ENCODE measurements at regions not wholly inside any gene's neighbourhood (a gene's known extent, or its start where the extent isn't known, plus 50 kb on each side); places are given as distances from the start of the nearest gene placed in this dataset.
"Not testable (repeated sequence)": the region's sequence is repeated elsewhere in the genome, so short reads cannot be mapped to it uniquely, and the experiment has no call there.

DNA sequence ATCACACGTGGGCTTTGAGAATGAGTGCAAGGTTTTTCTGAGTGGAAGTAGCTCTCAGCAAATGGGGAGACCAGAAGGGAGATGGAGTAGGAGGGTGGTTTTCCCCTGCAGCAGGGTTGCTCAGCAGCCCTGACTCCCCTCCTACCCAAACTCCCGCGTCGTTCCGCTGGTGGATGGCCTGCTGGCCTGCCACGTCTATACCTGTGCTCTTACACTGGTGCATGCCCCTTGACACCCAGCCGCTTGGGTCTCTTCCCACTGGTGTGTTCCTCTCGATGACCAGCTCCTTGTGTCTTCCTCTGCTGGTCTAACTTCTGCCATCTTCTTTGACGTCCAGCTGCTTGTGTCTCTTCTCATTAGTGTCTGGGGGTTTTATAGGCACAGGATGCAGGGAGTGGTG lies 1797.9 kb downstream of the NCAM2 start:
- DNase-seq (ENCODE audit: low read depth, low spot score) = no peak
- Histone ChIP-seq H3K4me1 (ENCODE audit: control insufficient read depth, insufficient read depth, low read length) (no peaks in the 10 kb centered on the region), H3K27ac (ENCODE audit: low read length) (no peak overlapping the region), H3K9me3 (ENCODE audit: control insufficient read depth, insufficient read depth, low read length) (no peaks in the 10 kb centered on the region; the same call in 1 of the 2 replicates), H3K27me3 (ENCODE audit: control insufficient read depth, insufficient read depth, low read length) (no peaks in the 10 kb centered on the region), H3K4me3 (ENCODE audit: low read length) (no peak overlapping the region), H3K36me3 (ENCODE audit: control insufficient read depth, insufficient read depth, low read length) (no peaks in the 10 kb centered on the region)
- no CpG with 5 or more reads among the region's 9 CpGs for WGBS (ENCODE audit: insufficient coverage, insufficient read length)

- H3K4me1 ChIP-seq (ENCODE audit: control insufficient read depth, insufficient read depth, low read length) = no peaks in the 10 kb centered on the region
- WGBS (ENCODE audit: insufficient coverage, insufficient read length) = no CpG with 5 or more reads among the region's 3 CpGs
- H3K36me3 ChIP-seq (ENCODE audit: control insufficient read depth, insufficient read depth, low read length) = no peaks in the 10 kb centered on the region
- no peak for DNase-seq (ENCODE audit: low read depth, low spot score)
- H3K4me3 ChIP-seq (ENCODE audit: low read length) = no peak overlapping the region
- no peaks in the 10 kb centered on the region for H3K27me3 ChIP-seq (ENCODE audit: control insufficient read depth, insufficient read depth, low read length)
- H3K27ac ChIP-seq (ENCODE audit: low read length) = no peak overlapping the region
- H3K9me3 ChIP-seq (ENCODE audit: control insufficient read depth, insufficient read depth, low read length) = no peaks in the 10 kb centered on the region; the same call in 1 of the 2 replicates
These were observed 1805.9 kb downstream of the NCAM2 start for GRCh38 chr21:22804151-22804550.

DNA sequence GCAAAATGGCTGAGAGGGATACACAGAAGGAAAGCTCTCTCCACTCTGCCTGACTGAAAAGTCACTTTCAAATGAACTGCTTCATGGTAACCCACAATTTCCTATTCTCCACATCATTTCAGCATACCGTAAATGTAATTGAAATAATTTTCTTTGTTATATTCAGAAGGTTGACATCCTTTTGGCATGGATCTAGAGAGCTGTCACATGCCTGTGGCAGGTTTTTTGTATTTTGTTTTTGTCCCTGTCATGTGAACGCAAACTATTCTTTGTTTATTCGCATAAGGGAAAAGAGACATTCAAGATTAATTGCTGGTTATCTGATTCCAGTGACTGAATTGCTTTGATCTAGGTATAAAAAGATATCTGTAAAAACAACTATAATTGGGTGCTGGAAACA lies 1808.1 kb downstream of the NCAM2 start:
- H3K9me3 ChIP-seq (ENCODE audit: control insufficient read depth, insufficient read depth, low read length) = no peaks in the 10 kb centered on the region; the same call in 1 of the 2 replicates
- no peaks in the 10 kb centered on the region for H3K27me3 ChIP-seq (ENCODE audit: control insufficient read depth, insufficient read depth, low read length)
- no peak overlapping the region for H3K27ac ChIP-seq (ENCODE audit: low read length)
- DNase-seq (ENCODE audit: low read depth, low spot score) = no peak
- no CpG with 5 or more reads among the region's 3 CpGs for WGBS (ENCODE audit: insufficient coverage, insufficient read length)
- no peaks in the 10 kb centered on the region for H3K4me1 ChIP-seq (ENCODE audit: control insufficient read depth, insufficient read depth, low read length)
- no peak overlapping the region for H3K4me3 ChIP-seq (ENCODE audit: low read length)
- H3K36me3 ChIP-seq (ENCODE audit: control insufficient read depth, insufficient read depth, low read length) = no peaks in the 10 kb centered on the region

DNA sequence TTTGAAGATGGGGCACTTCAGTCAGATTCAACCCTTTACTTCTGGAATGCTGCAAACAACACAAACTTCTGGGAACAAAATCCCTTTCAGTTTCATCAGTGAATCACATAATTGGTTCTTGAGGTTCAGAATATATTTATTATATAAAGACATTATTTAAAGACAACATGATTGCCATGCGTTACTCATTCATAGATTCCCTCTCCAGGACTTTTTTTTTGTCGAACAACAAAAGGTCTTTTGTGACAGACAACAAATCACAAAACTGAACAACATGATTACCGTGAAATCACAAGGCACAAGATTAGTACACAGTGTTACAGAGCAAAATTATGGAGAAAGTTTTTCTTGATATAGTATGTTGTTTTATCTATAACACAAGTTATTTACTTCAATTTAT lies 1815.0 kb downstream of the NCAM2 start:
- no peaks in the 10 kb centered on the region for H3K36me3 ChIP-seq (ENCODE audit: control insufficient read depth, insufficient read depth, low read length)
- H3K4me3 ChIP-seq (ENCODE audit: low read length) = no peak overlapping the region
- WGBS (ENCODE audit: insufficient coverage, insufficient read length) = no CpG with 5 or more reads among the region's 3 CpGs
- no peaks in the 10 kb centered on the region for H3K27me3 ChIP-seq (ENCODE audit: control insufficient read depth, insufficient read depth, low read length)
- H3K9me3 ChIP-seq (ENCODE audit: control insufficient read depth, insufficient read depth, low read length) = no peaks in the 10 kb centered on the region; the same call in 1 of the 2 replicates
- no peaks in the 10 kb centered on the region for H3K4me1 ChIP-seq (ENCODE audit: control insufficient read depth, insufficient read depth, low read length)
- H3K27ac ChIP-seq (ENCODE audit: low read length) = no peak overlapping the region
- DNase-seq (ENCODE audit: low read depth, low spot score) = no peak

DNA sequence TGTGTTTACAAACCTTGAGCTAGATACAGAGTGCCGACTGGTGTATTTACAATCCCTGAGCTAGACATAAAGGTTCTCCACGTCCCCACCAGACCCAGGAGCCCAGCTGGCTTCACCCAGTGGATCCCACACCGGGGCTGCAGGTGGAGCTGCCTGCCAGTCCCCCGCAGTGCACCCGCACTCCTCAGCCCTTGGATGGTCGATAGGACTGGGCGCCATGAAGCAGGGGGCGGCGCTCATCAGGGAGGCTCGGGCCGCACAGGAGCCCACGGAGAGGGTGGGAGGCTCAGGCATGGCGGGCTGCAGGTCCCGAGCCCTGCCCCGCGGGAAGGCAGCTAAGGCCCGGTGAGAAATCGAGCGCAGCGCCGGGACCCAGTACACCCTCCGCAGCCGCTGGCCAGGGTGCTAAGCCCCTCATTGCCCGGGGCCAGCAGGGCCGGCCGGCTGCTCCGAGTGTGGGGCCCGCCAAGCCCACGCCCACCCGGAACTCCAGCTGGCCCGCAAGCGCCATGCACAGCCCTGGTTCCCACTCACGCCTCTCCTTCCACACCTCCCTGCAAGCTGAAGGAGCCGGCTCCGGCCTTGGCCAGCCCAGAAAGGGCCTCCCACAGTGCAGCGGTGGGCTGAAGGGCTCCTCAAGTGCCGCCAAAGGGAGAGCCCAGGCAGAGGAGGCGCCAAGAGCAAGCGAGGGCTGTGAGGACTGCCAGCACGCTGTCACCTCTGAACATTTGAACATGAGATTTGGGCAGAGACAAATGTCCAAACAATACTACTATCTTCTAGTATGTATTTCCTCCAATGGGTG lies 1820.7 kb downstream of the NCAM2 start:
- H3K36me3 ChIP-seq (ENCODE audit: control insufficient read depth, insufficient read depth, low read length); H3K4me1 ChIP-seq (ENCODE audit: control insufficient read depth, insufficient read depth, low read length); H3K27ac ChIP-seq (ENCODE audit: low read length); H3K27me3 ChIP-seq (ENCODE audit: control insufficient read depth, insufficient read depth, low read length); H3K4me3 ChIP-seq (ENCODE audit: low read length); DNase-seq (ENCODE audit: low read depth, low spot score); H3K9me3 ChIP-seq (ENCODE audit: control insufficient read depth, insufficient read depth, low read length): not testable (repeated sequence)
- no CpG with 5 or more reads among the region's 40 CpGs for WGBS (ENCODE audit: insufficient coverage, insufficient read length)

GRCh38 chr21:22827422-22827821 lies 1829.2 kb downstream of the NCAM2 start:
- H3K4me1 ChIP-seq (ENCODE audit: control insufficient read depth, insufficient read depth, low read length) = no peaks in the 10 kb centered on the region

GRCh38 chr21:22842875-22843274 lies 1844.7 kb downstream of the NCAM2 start:
- Histone ChIP-seq H3K9me3 (ENCODE audit: control insufficient read depth, insufficient read depth, low read length) (no peaks in the 10 kb centered on the region; the same call in 1 of the 2 replicates), H3K4me3 (ENCODE audit: low read length) (no peak overlapping the region), H3K27ac (ENCODE audit: low read length) (no peak overlapping the region), H3K4me1 (ENCODE audit: control insufficient read depth, insufficient read depth, low read length) (no peaks in the 10 kb centered on the region), H3K36me3 (ENCODE audit: control insufficient read depth, insufficient read depth, low read length) (no peaks in the 10 kb centered on the region), H3K27me3 (ENCODE audit: control insufficient read depth, insufficient read depth, low read length) (no peaks in the 10 kb centered on the region)
- DNase-seq (ENCODE audit: low read depth, low spot score) = no peak
- no CpG with 5 or more reads among the region's 3 CpGs for WGBS (ENCODE audit: insufficient coverage, insufficient read length)

More at GRCh38 chr21:22827422-22827821, 1829.2 kb downstream of the NCAM2 start:
- no peak for DNase-seq (ENCODE audit: low read depth, low spot score)
- Histone ChIP-seq H3K4me3 (ENCODE audit: low read length) (no peak overlapping the region), H3K27ac (ENCODE audit: low read length) (no peak overlapping the region), H3K36me3 (ENCODE audit: control insufficient read depth, insufficient read depth, low read length) (no peaks in the 10 kb centered on the region), H3K9me3 (ENCODE audit: control insufficient read depth, insufficient read depth, low read length) (peaks cover 5% of the 10 kb centered on the region), H3K27me3 (ENCODE audit: control insufficient read depth, insufficient read depth, low read length) (no peaks in the 10 kb centered on the region)

DNA sequence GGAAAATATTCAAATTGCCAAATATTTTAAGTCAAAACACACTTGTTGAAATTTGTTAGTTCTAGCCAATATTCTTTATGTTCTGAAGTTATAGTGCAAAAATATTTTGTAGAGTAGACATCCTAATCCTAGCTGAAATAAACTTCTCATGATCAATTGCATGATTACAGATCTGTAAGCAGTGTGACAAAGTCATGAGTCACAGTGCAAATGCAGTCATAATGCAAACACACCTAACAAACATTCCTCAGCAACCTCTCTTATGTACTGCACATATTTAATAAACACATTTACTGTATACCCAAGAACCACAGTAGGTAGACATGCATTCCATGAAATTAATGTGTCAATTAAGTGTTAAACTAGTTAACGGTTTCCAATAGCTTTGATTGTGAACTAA lies 1857.4 kb downstream of the NCAM2 start:
- H3K4me1 ChIP-seq (ENCODE audit: control insufficient read depth, insufficient read depth, low read length) = no peaks in the 10 kb centered on the region
- no CpG with 5 or more reads among the region's 1 CpG for WGBS (ENCODE audit: insufficient coverage, insufficient read length)
- H3K9me3 ChIP-seq (ENCODE audit: control insufficient read depth, insufficient read depth, low read length) = peaks cover 2% of the 10 kb centered on the region; the same call in 1 of the 2 replicates
- DNase-seq (ENCODE audit: low read depth, low spot score) = no peak
- H3K36me3 ChIP-seq (ENCODE audit: control insufficient read depth, insufficient read depth, low read length) = no peaks in the 10 kb centered on the region
- H3K27me3 ChIP-seq (ENCODE audit: control insufficient read depth, insufficient read depth, low read length) = no peaks in the 10 kb centered on the region
- H3K27ac ChIP-seq (ENCODE audit: low read length) = no peak overlapping the region
- no peak overlapping the region for H3K4me3 ChIP-seq (ENCODE audit: low read length)

GRCh38 chr21:22871692-22872091 lies 1873.5 kb downstream of the NCAM2 start:
- Histone ChIP-seq H3K4me3 (ENCODE audit: low read length) (no peak overlapping the region), H3K4me1 (ENCODE audit: control insufficient read depth, insufficient read depth, low read length) (no peaks in the 10 kb centered on the region), H3K36me3 (ENCODE audit: control insufficient read depth, insufficient read depth, low read length) (no peaks in the 10 kb centered on the region), H3K9me3 (ENCODE audit: control insufficient read depth, insufficient read depth, low read length) (peaks cover 3% of the 10 kb centered on the region; the same call in 1 of the 2 replicates), H3K27ac (ENCODE audit: low read length) (no peak overlapping the region), H3K27me3 (ENCODE audit: control insufficient read depth, insufficient read depth, low read length) (no peaks in the 10 kb centered on the region)
- no peak for DNase-seq (ENCODE audit: low read depth, low spot score)
- no CpG with 5 or more reads among the region's 4 CpGs for WGBS (ENCODE audit: insufficient coverage, insufficient read length)

- no peak overlapping the region for H3K27ac ChIP-seq (ENCODE audit: low read length)
- peaks cover 2% of the 10 kb centered on the region; the same call in 1 of the 2 replicates for H3K9me3 ChIP-seq (ENCODE audit: control insufficient read depth, insufficient read depth, low read length)
- no peaks in the 10 kb centered on the region for H3K36me3 ChIP-seq (ENCODE audit: control insufficient read depth, insufficient read depth, low read length)
- no peak for DNase-seq (ENCODE audit: low read depth, low spot score)
- H3K4me1 ChIP-seq (ENCODE audit: control insufficient read depth, insufficient read depth, low read length) = no peaks in the 10 kb centered on the region
- WGBS (ENCODE audit: insufficient coverage, insufficient read length) = no CpG with 5 or more reads among the region's 1 CpG
- no peak overlapping the region for H3K4me3 ChIP-seq (ENCODE audit: low read length)
- no peaks in the 10 kb centered on the region for H3K27me3 ChIP-seq (ENCODE audit: control insufficient read depth, insufficient read depth, low read length)
These were observed 1882.4 kb downstream of the NCAM2 start for GRCh38 chr21:22880573-22880972.

DNA sequence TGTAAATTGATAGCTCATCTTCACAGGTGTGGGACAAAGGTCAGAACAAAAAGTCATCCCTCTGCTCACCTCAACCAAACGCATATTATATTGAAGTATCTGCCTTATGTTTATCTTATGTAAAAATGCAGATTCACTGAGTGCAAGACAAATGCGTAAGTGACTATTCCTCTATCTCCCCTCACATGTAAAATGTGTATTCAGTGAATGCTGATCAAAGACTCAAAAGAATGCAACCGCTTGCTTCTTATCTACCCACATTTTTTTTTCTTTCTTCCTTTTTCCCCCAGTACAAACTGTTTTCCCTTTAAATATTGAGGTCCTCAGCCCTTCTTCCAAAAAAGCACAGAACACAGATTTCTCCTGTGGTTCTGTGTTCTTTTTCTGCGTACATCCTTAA lies 1882.9 kb downstream of the NCAM2 start:
- H3K27ac ChIP-seq (ENCODE audit: low read length) = no peak overlapping the region
- no peak for DNase-seq (ENCODE audit: low read depth, low spot score)
- H3K9me3 ChIP-seq (ENCODE audit: control insufficient read depth, insufficient read depth, low read length) = peaks cover 2% of the 10 kb centered on the region; the same call in 1 of the 2 replicates
- WGBS (ENCODE audit: insufficient coverage, insufficient read length) = no CpG with 5 or more reads among the region's 4 CpGs
- no peak overlapping the region for H3K4me3 ChIP-seq (ENCODE audit: low read length)
- no peaks in the 10 kb centered on the region for H3K27me3 ChIP-seq (ENCODE audit: control insufficient read depth, insufficient read depth, low read length)
- H3K36me3 ChIP-seq (ENCODE audit: control insufficient read depth, insufficient read depth, low read length) = no peaks in the 10 kb centered on the region
- H3K4me1 ChIP-seq (ENCODE audit: control insufficient read depth, insufficient read depth, low read length) = no peaks in the 10 kb centered on the region

Measured in iPS DF 6.9 (cell line).